GM18508 (cell line): ENCODE measurements at regions not wholly inside any gene's neighbourhood (a gene's known extent, or its start where the extent isn't known, plus 50 kb on each side); places are given as distances from the start of the nearest gene placed in this dataset.
"Not testable (repeated sequence)": the region's sequence is repeated elsewhere in the genome, so short reads cannot be mapped to it uniquely, and the experiment has no call there.

Source experiments
- ATAC-seq: cut with Tn5 transposase; IDR thresholded peaks from one replicate; pipeline ENCODE4 v1.9.1; 2021; ENCODE audit warnings: moderate number of reproducible peaks; ENCODE audit not compliant: insufficient read depth, unreplicated experiment

DNA sequence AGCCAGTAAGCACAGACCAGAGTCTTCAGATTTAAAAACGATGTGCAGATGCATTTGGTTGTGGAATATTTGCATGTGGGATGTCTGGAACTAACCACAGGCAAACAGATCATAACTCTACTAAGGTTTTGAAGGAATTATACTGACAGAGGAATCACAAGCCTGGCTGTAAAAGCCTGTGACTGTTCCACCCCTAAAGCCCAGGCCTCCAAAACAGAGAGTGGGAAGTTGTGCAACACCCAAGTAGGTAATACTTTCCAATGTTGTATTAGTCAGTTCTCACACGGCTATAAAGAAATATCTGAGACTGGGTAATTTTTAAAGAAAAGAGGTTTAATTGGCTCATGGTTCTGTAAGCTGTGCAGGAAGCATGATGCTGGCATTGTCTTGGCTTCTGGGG lies 68.1 kb upstream of the DCD start:
- no peak for ATAC-seq

DNA sequence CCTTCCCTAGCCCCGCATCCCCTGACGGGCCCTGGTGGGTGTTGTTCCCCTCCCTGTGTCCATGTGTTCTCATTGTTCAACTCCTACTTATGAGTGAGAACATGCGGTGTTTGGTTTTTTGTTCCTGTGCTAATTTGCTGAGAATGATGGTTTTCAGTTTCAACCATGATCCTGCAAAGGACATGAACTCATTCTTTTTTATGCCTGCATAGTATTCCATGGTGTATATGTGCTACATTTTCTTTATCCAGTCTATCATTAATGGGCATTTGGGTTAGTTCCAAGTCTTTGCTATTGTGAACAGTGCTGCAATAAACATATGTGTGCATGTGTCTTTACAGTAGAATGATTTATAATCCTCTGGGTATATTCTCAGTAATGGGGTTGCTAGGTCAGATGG lies 65.7 kb upstream of the DCD start:
- not testable (repeated sequence) for ATAC-seq

DNA sequence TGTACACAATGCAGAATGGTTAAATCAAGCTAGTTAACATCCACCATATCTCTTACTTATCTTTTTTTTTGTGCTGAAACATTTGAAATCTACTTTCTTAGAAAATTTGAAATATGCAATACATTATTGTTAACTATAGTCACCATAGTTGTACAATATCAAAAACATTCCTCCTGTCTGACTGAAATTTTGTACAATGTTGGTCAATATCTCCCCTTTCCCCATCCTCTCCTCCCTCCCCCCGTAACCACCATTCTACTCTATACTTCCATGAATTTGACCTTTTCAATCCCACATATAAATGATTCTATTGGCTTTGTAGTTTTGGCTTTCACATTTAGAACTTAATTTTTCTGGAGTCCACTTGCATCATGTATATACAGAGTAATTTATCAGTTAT lies 63.5 kb upstream of the DCD start:
- ATAC-seq: no peak

DNA sequence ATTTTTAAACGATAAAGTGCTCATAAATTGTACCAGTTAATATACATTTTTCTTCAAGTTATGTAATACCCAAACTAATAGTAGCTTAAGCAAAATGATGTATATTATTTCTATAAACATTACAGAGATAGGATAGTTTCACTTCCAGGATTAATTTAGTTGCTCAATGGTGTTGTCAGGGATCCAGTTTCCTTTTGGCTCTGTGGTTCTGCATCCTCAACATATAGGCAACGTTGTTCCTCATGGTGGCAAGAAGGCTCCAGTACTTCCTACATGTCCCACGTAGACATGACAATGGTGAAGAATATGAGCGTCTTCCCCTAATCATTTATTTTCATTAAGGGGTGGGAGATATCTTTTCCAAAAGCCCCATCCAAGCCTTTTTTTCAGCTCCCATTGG lies 60.7 kb upstream of the DCD start:
- ATAC-seq: no peak

DNA sequence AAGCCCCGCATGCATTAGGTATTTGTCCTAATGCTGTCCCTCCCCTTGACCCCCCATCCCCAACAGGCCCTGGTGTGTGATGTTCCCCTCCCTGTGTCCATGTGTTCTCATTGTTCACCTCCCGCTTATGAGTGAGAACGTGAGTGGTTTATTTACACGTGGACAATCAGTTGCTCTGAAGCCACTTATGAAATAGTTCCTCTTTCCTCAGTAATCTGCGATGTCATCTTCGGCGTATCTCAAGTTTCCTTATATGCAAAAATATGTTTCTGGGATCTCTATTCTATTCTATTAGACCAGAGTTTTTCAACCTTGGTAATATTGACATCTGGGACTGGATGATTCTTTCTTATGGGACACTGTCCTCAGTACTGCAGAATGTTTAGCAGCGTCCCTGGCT lies 56.0 kb upstream of the DCD start:
- no peak for ATAC-seq

DNA sequence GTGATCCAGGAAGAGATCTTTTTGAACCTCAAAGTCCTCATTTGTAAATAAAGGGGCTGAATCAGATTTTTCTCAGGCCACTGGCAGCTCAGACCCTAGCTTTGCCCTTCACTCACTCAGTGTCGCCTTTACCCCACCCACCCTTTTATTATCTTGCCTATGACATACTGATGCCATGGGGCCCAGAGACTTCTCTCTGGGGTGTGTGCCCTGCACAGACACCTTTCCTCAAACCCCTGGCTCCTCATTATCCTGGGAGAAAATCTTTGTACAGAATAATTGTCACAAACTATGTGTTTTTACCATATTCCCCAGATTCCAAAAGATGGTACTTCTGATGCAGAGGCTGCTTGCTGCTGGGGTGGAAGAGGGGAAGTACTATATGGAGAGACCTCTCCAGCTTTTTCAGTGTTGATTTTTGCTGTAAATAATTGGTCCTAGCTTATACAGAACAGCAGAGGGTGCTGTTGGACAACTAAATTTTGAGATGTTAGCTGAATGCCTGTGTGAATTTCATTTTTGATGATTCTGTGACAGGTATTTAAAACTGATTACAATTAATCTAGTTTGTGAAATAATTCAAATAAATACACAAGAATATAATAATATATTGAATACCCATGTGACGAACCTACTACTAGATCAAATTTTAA lies 53.9 kb upstream of the DCD start:
- no peak for ATAC-seq

DNA sequence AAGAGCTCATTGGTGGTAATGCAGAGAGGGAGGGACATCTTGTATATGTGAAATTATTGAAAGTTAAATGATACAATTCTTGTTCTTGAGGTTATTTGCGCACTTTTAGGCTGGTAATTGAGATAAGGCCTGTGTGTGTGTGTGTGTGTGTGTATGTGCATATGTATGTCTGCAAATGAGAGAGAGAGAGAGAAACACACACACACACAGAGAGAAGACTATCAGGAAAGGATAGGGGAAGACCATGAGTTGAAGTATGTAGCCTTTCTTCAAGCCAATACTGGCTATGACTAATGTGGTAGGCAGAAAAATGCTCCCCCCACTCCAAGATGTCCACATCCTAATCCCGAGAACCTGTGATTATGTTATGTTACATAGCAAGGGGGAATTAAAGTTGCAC lies 52.7 kb upstream of the DCD start:
- no peak for ATAC-seq

DNA sequence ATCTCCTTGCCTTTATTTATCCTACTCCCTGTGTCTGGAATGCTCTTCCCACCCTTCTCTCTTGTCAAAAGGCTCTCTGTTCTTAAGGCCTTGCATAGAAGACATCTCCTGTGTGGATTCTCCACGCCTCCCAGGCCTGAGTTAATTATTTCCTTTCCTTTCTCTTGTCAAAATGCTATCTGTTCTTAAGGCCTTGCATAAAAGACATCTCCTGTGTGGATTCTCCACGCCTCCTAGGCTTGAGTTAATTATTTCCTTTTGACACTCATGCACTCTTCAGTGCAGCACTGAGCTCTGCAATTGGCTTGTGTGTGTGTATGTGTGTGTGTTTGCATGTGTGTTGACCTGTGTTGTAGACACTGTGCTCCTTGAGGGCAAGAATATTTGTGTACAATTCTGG lies 52.1 kb upstream of the DCD start:
- no peak for ATAC-seq
